ENCODE measurements at regions not wholly inside any gene's neighbourhood (a gene's known extent, or its start where the extent isn't known, plus 50 kb on each side); places are given as distances from the start of the nearest gene placed in this dataset.

- TF ChIP-seq YY1 (IDR thresholded peaks at IDR 0.05; ENCODE audit: insufficient read depth, insufficient read length) (no peak), ZNF274 (IDR thresholded peaks at IDR 0.05; ENCODE audit: low read depth, low read length) (no peak)
Observed at GRCh38 chr3:110341047-110341446, 730.6 kb upstream of the NECTIN3 start.

Data from NT2/D1 (cell line).